ENCODE measurements at regions not wholly inside any gene's neighbourhood (a gene's known extent, or its start where the extent isn't known, plus 50 kb on each side); places are given as distances from the start of the nearest gene placed in this dataset.

- no peak overlapping the region for H3K4me3 ChIP-seq (replicated peaks in 1 of 3; ENCODE audit: insufficient read depth in 1 of 3, low read depth in 1 of 3, low read length in 3 of 3)
Measured at GRCh38 chr13:64591971-64592370, 2638.2 kb downstream of the PCDH9 start.

More at GRCh38 chr13:64591971-64592370, 2638.2 kb downstream of the PCDH9 start:
- no peaks in the 10 kb centered on the region for H3K36me3 ChIP-seq (ENCODE audit: control insufficient read depth in 2 of 2, extremely low read depth in 1 of 2, insufficient read depth in 2 of 2, low read length in 2 of 2)
- H3K27ac ChIP-seq (ENCODE audit: insufficient read depth, low read depth, low read length), result no peak overlapping the region
- H3K9ac ChIP-seq (replicated peaks; ENCODE audit: extremely low read depth, insufficient read depth, low read length), result no peak overlapping the region
- H2AFZ ChIP-seq (ENCODE audit: low read depth, low read length), result no peak overlapping the region
- H3K79me2 ChIP-seq (ENCODE audit: control insufficient read depth, insufficient read depth, low read length), result no peaks in the 10 kb centered on the region
- H4K20me1 ChIP-seq (replicated peaks; ENCODE audit: control insufficient read depth, extremely low read depth, insufficient read depth, low read length), result no peaks in the 10 kb centered on the region
- FAIRE-seq (no peak), DNase-seq (ENCODE audit: low read depth, low spot score) (no peak)
- TF ChIP-seq EZH2 (IDR thresholded peaks at IDR 0.05; ENCODE audit: borderline replicate concordance, low read depth, low read length, severe bottlenecking), result no peak
- no peak for TF ChIP-seq POLR2AphosphoS5 (IDR thresholded peaks at IDR 0.05; ENCODE audit: insufficient read depth, low read depth, low read length)
- TF ChIP-seq POLR2A (IDR thresholded peaks at IDR 0.05; ENCODE audit: low read depth, low read length), result no peak
- no peak for TF ChIP-seq MYC (IDR thresholded peaks at IDR 0.05; ENCODE audit: low read depth, low read length)
- TF ChIP-seq FOS (IDR thresholded peaks at IDR 0.05; ENCODE audit: borderline replicate concordance, insufficient read depth, low read length), result no peak
- no peak for TF ChIP-seq MAX (IDR thresholded peaks at IDR 0.05; ENCODE audit: insufficient read depth, insufficient read length)
- no peak for TF ChIP-seq CTCF (IDR thresholded peaks at IDR 0.05; ENCODE audit: extremely low read depth in 1 of 2, insufficient read depth in 1 of 2, low read depth in 1 of 2, low read length in 2 of 2)
- no peak for TF ChIP-seq JUN (IDR thresholded peaks at IDR 0.05; ENCODE audit: borderline replicate concordance, insufficient read depth, insufficient read length, low read depth)
- TF ChIP-seq GATA2 (IDR thresholded peaks at IDR 0.05; ENCODE audit: insufficient read depth, insufficient read length, low read depth, low read length), result no peak
- no peaks in the 10 kb centered on the region for H3K9me3 ChIP-seq (replicated peaks; ENCODE audit: control insufficient read depth, insufficient read depth, low read length)
- no peaks in the 10 kb centered on the region for H3K27me3 ChIP-seq (ENCODE audit: control insufficient read depth in 2 of 2, insufficient read depth in 2 of 2, low read length in 2 of 2)
- no TSS peak for BruUV-seq (replicated peaks)
- no peaks in the 10 kb centered on the region for H3K9me1 ChIP-seq (replicated peaks; ENCODE audit: control insufficient read depth, extremely low read depth, insufficient read depth, low read length)
- ChIA-PET POLR2A (no interaction called here), CTCF (no interaction called here)
- dilution Hi-C loops (cut with MboI; ENCODE audit: extremely low pct_ligation_motif_present, low sequenced_read_pairs) (no loop called here), intact Hi-C loops (cut with micrococcal nuclease) (no loop called here)
- H3K4me2 ChIP-seq (ENCODE audit: insufficient read depth, low read length), result no peak overlapping the region
- H3K4me1 ChIP-seq (ENCODE audit: control insufficient read depth, extremely low read depth, insufficient read depth, low read length), result no peaks in the 10 kb centered on the region

Data from endothelial cell of umbilical vein (primary cell).